ENCODE measurements at regions not wholly inside any gene's neighbourhood (a gene's known extent, or its start where the extent isn't known, plus 50 kb on each side); places are given as distances from the start of the nearest gene placed in this dataset.

DNA sequence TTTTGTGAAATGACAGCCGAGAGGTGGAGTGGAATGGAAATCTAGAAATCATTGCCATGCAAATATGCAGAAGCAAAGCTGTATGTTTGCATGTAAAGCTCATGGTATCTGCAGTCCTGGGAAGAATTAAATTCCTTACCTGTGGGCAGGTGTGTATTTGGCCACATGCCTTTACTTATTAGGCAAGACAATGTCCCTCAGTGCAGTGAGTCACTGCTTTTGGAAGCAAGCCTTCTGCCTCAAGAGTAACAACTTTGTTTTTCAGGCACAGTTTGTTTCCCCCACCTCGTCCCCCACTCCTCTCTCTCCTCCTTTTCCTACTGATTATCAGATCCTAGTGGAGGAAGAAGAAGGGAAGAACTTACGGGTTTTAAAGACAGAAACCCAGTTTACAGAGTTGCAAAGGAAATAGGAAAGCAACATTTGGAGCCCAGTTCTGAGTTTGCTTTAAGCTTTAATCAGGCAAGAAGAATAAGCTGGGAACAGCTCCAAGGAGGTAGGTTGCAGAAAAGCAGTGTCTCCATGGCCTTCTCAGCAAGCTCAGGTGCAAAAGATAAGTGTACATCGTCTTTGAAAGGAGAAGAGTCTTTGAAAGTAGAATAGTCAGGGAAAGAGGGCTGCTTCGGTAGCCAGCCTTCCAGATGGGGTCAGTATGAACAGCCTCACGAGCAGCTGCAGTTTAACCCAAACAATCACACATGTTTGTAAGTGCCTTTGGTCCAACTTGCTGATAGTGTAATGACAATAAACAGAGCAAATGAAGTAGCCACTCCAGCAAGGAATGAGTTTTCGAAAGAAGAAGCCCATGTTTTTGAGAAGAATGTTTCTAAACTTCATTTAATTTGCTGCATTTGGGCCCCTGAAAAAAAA is 190.1 kb downstream of the KLF5 start:
- DNase-seq (ENCODE audit: low spot score) = peak; percentile 29
- peaks cover 10% of the 10 kb centered on the region for H3K4me1 ChIP-seq (ENCODE audit: insufficient read depth)
- peak overlapping the region; percentile 74 for H3K27ac ChIP-seq
- no peaks in the 10 kb centered on the region for H4K20me1 ChIP-seq (ENCODE audit: insufficient read depth, poor library complexity, severe bottlenecking)
- H3K27me3 ChIP-seq = no peaks in the 10 kb centered on the region
- peak overlapping the region; percentile 35 for H2AFZ ChIP-seq
- H3K4me2 ChIP-seq = peak overlapping the region; percentile 41
- H3K9me3 ChIP-seq (ENCODE audit: low read depth) = no peaks in the 10 kb centered on the region
- TF ChIP-seq EZH2 (IDR thresholded peaks at IDR 0.05; ENCODE audit: borderline replicate concordance) (no peak), EZH2phosphoT487 (IDR thresholded peaks at IDR 0.05; ENCODE audit: low read depth, severe bottlenecking, unreplicated experiment) (no peak)
- TF ChIP-seq, protein P1, sequence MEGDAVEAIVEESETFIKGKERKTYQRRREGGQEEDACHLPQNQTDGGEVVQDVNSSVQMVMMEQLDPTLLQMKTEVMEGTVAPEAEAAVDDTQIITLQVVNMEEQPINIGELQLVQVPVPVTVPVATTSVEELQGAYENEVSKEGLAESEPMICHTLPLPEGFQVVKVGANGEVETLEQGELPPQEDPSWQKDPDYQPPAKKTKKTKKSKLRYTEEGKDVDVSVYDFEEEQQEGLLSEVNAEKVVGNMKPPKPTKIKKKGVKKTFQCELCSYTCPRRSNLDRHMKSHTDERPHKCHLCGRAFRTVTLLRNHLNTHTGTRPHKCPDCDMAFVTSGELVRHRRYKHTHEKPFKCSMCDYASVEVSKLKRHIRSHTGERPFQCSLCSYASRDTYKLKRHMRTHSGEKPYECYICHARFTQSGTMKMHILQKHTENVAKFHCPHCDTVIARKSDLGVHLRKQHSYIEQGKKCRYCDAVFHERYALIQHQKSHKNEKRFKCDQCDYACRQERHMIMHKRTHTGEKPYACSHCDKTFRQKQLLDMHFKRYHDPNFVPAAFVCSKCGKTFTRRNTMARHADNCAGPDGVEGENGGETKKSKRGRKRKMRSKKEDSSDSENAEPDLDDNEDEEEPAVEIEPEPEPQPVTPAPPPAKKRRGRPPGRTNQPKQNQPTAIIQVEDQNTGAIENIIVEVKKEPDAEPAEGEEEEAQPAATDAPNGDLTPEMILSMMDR (IDR thresholded peaks at IDR 0.05; ENCODE audit: poor library complexity) = no peak
- WGBS (ENCODE audit: low lambda C conversion rate, missing lambda C conversion rate) = 28% methylated on average over 7 of the region's 7 CpGs
- no peaks in the 10 kb centered on the region for H3K36me3 ChIP-seq (replicated peaks; ENCODE audit: insufficient read depth, low read depth)
- no peaks in the 10 kb centered on the region for H3K9me2 ChIP-seq (replicated peaks; ENCODE audit: insufficient read depth)
- H3K4me3 ChIP-seq = no peak overlapping the region
- no peaks in the 10 kb centered on the region for H3K79me2 ChIP-seq

DNA sequence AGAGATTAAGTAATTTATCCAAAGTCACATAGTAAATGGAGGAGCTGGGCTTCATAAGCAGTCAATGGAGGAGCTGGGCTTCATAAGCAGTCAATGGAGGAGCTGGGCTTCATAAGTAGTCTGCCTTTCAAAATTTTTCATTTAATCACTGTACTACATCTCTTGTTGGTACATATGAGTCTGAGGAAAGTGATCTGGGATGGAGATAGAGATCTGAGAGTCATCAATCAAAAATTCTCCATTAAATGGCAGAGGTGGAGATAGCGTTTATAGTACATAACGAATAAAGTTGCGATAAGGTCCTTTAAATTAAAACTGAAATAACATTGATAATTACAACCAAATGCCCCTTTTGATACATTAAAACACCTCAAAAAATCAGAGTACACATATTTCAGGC is 189.3 kb downstream of the KLF5 start:
- H3K9me2 ChIP-seq (replicated peaks; ENCODE audit: insufficient read depth) = no peaks in the 10 kb centered on the region
- no peak overlapping the region for H2AFZ ChIP-seq
- H4K20me1 ChIP-seq (ENCODE audit: insufficient read depth, poor library complexity, severe bottlenecking) = no peaks in the 10 kb centered on the region
- H3K36me3 ChIP-seq (replicated peaks; ENCODE audit: insufficient read depth, low read depth) = no peaks in the 10 kb centered on the region
- H3K27ac ChIP-seq = no peak overlapping the region
- no peaks in the 10 kb centered on the region for H3K79me2 ChIP-seq
- no peak for DNase-seq (ENCODE audit: low spot score)
- peaks cover 10% of the 10 kb centered on the region for H3K4me1 ChIP-seq (ENCODE audit: insufficient read depth)
- TF ChIP-seq, protein P1 (IDR thresholded peaks at IDR 0.05; ENCODE audit: poor library complexity) = no peak
- no peak for TF ChIP-seq EZH2phosphoT487 (IDR thresholded peaks at IDR 0.05; ENCODE audit: low read depth, severe bottlenecking, unreplicated experiment)
- TF ChIP-seq EZH2 (IDR thresholded peaks at IDR 0.05; ENCODE audit: borderline replicate concordance) = no peak
- H3K9me3 ChIP-seq (ENCODE audit: low read depth) = no peaks in the 10 kb centered on the region
- no peaks in the 10 kb centered on the region for H3K27me3 ChIP-seq
- 94% methylated on average over 3 of the region's 3 CpGs for WGBS (ENCODE audit: low lambda C conversion rate, missing lambda C conversion rate)
- H3K4me2 ChIP-seq = no peak overlapping the region
- no peak overlapping the region for H3K4me3 ChIP-seq

- Histone ChIP-seq H3K27me3 (no peaks in the 10 kb centered on the region), H3K27ac (no peak overlapping the region), H3K79me2 (no peaks in the 10 kb centered on the region), H3K4me2 (no peak overlapping the region), H3K9me2 (replicated peaks; ENCODE audit: insufficient read depth) (no peaks in the 10 kb centered on the region), H3K36me3 (replicated peaks; ENCODE audit: insufficient read depth, low read depth) (no peaks in the 10 kb centered on the region), H3K9me3 (ENCODE audit: low read depth) (no peaks in the 10 kb centered on the region), H3K4me1 (ENCODE audit: insufficient read depth) (peaks cover 10% of the 10 kb centered on the region), H2AFZ (no peak overlapping the region), H4K20me1 (ENCODE audit: insufficient read depth, poor library complexity, severe bottlenecking) (no peaks in the 10 kb centered on the region), H3K4me3 (no peak overlapping the region)
- no peak for TF ChIP-seq EZH2 (IDR thresholded peaks at IDR 0.05; ENCODE audit: borderline replicate concordance)
- TF ChIP-seq, protein P1 (IDR thresholded peaks at IDR 0.05; ENCODE audit: poor library complexity) = no peak
- TF ChIP-seq EZH2phosphoT487 (IDR thresholded peaks at IDR 0.05; ENCODE audit: low read depth, severe bottlenecking, unreplicated experiment) = no peak
- WGBS (ENCODE audit: low lambda C conversion rate, missing lambda C conversion rate) = 88% methylated on average over 6 of the region's 6 CpGs
- DNase-seq (ENCODE audit: low spot score) = no peak
These were observed 186.4 kb downstream of the KLF5 start for GRCh38 chr13:73245246-73245645.

Measured in hepatocyte (in vitro differentiated cells).